ENCODE measurements at regions not wholly inside any gene's neighbourhood (a gene's known extent, or its start where the extent isn't known, plus 50 kb on each side); places are given as distances from the start of the nearest gene placed in this dataset.

DNA sequence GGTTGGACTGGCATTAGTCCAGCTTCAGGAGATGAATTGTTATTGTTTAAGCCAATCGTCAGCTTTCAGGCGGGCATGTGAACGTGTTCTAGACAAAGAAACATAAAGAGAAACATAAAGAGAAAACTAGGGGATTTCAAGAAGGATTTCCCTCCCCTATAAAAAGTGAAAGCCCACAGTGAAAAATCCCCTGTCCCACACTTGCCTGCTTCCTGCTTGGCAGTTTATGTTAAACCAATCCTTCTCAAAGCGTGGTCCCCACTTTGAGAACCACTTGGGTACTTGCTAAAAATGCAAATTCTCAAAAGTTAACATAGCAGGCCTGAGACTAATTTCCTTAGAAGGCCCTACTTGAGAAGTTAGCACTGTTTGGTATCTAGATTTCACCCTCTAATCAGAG lies 293.0 kb upstream of the SOX14 start:
- no peak overlapping the region for H3K4me3 ChIP-seq (ENCODE audit: control insufficient read depth in 2 of 3, extremely low read depth in 1 of 3, insufficient read depth in 2 of 3, low read depth in 1 of 3, low read length in 3 of 3)

GRCh38 chr3:137471558-137472204 lies 292.4 kb upstream of the SOX14 start:
- Histone ChIP-seq H3K4me1 (ENCODE audit: control insufficient read depth, extremely low read depth, insufficient read depth, low read length) (no peaks in the 10 kb centered on the region), H3K36me3 (ENCODE audit: control insufficient read depth in 2 of 2, extremely low read depth in 1 of 2, insufficient read depth in 2 of 2, low read length in 2 of 2) (no peaks in the 10 kb centered on the region), H3K9me1 (ENCODE audit: control insufficient read depth, extremely low read depth, insufficient read depth, low read length) (no peaks in the 10 kb centered on the region), H3K9me3 (ENCODE audit: control insufficient read depth, low read depth, low read length) (no peaks in the 10 kb centered on the region), H4K20me1 (ENCODE audit: control insufficient read depth, extremely low read depth, insufficient read depth, low read length) (no peaks in the 10 kb centered on the region), H3K27ac (ENCODE audit: control insufficient read depth, insufficient read depth, low read length) (no peak overlapping the region), H3K27me3 (ENCODE audit: control insufficient read depth, extremely low read depth, insufficient read depth, low read length) (no peaks in the 10 kb centered on the region), H3K4me3 (ENCODE audit: control insufficient read depth in 2 of 3, extremely low read depth in 1 of 3, insufficient read depth in 2 of 3, low read depth in 1 of 3, low read length in 3 of 3) (no peak overlapping the region), H3K9ac (ENCODE audit: control insufficient read depth, extremely low read depth, insufficient read depth, low read length) (no peak overlapping the region), H3K79me2 (ENCODE audit: control insufficient read depth, insufficient read depth, low read length) (no peaks in the 10 kb centered on the region), H3K4me2 (ENCODE audit: control insufficient read depth, extremely low read depth, insufficient read depth, low read depth, low read length) (no peak overlapping the region), H2AFZ (ENCODE audit: control insufficient read depth, low read length) (no peak overlapping the region)
- dilution Hi-C loops (cut with MboI; ENCODE audit: extremely low pct_ligation_motif_present, low sequenced_read_pairs): no loop called here
- FAIRE-seq (no peak), DNase-seq (ENCODE audit: low read depth, low spot score) (no peak)
- TF ChIP-seq EZH2 (IDR thresholded peaks at IDR 0.05; ENCODE audit: low read length) (no peak), CTCF (optimal IDR thresholded peaks at IDR 0.05 in 1 of 3, IDR thresholded peaks at IDR 0.05 in 1 of 3, conservative IDR thresholded peaks at IDR 0.05 in 1 of 3; ENCODE audit: extremely low read depth in 1 of 3, insufficient read depth in 2 of 3, low read length in 3 of 3) (no peak)

More for the DNA sequence above, 293.0 kb upstream of the SOX14 start:
- Histone ChIP-seq H3K36me3 (ENCODE audit: control insufficient read depth in 2 of 2, extremely low read depth in 1 of 2, insufficient read depth in 2 of 2, low read length in 2 of 2) (no peaks in the 10 kb centered on the region), H3K27ac (ENCODE audit: control insufficient read depth, insufficient read depth, low read length) (no peak overlapping the region), H4K20me1 (ENCODE audit: control insufficient read depth, extremely low read depth, insufficient read depth, low read length) (no peaks in the 10 kb centered on the region), H3K9ac (ENCODE audit: control insufficient read depth, extremely low read depth, insufficient read depth, low read length) (no peak overlapping the region), H3K9me1 (ENCODE audit: control insufficient read depth, extremely low read depth, insufficient read depth, low read length) (no peaks in the 10 kb centered on the region), H3K9me3 (ENCODE audit: control insufficient read depth, low read depth, low read length) (no peaks in the 10 kb centered on the region), H2AFZ (ENCODE audit: control insufficient read depth, low read length) (no peak overlapping the region), H3K4me1 (ENCODE audit: control insufficient read depth, extremely low read depth, insufficient read depth, low read length) (no peaks in the 10 kb centered on the region), H3K4me2 (ENCODE audit: control insufficient read depth, extremely low read depth, insufficient read depth, low read depth, low read length) (no peak overlapping the region), H3K27me3 (ENCODE audit: control insufficient read depth, extremely low read depth, insufficient read depth, low read length) (no peaks in the 10 kb centered on the region), H3K79me2 (ENCODE audit: control insufficient read depth, insufficient read depth, low read length) (no peaks in the 10 kb centered on the region)
- TF ChIP-seq EZH2 (IDR thresholded peaks at IDR 0.05; ENCODE audit: low read length) (no peak), CTCF (optimal IDR thresholded peaks at IDR 0.05 in 1 of 3, IDR thresholded peaks at IDR 0.05 in 1 of 3, conservative IDR thresholded peaks at IDR 0.05 in 1 of 3; ENCODE audit: extremely low read depth in 1 of 3, insufficient read depth in 2 of 3, low read length in 3 of 3) (no peak)
- no peak for FAIRE-seq
- no peak for DNase-seq (ENCODE audit: low read depth, low spot score)
- dilution Hi-C loops (cut with MboI; ENCODE audit: extremely low pct_ligation_motif_present, low sequenced_read_pairs): no loop called here
